ENCODE measurements at regions not wholly inside any gene's neighbourhood (a gene's known extent, or its start where the extent isn't known, plus 50 kb on each side); places are given as distances from the start of the nearest gene placed in this dataset.

DNA sequence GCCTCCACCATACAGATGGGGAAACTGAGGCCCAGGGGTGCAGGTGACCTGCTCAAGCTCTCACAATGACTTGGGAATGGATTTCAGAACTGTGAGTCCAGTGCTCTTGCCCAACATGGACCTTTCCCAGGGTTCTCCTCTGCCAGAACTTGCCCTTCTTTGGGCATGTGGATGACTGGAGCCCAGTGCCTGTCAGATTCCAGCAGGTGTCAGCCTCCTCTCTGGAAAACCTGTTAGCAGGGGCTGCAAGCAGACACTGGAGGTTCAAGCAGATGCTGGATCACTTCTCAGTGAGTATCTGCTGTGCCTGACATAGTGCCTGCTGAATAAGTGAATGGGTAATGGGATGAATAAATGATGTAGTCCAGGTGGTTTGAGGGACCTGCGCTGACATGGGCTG, 314.2 kb upstream of the POU3F1 start:
- no peak for DNase-seq (ENCODE audit: low spot score in 2 of 2)
- no peaks in the 10 kb centered on the region for H3K36me3 ChIP-seq
- H3K27ac ChIP-seq: no peak overlapping the region
- no peak overlapping the region for H3K4me3 ChIP-seq
- WGBS, 2 donors: 94 to 100% methylated on average over 1 of the region's 1 CpG
- no peaks in the 10 kb centered on the region for H3K9me3 ChIP-seq
- H3K27me3 ChIP-seq: no peaks in the 10 kb centered on the region
- H3K4me1 ChIP-seq: no peaks in the 10 kb centered on the region
- no peak for TF ChIP-seq EP300 (IDR thresholded peaks at IDR 0.05)
- TF ChIP-seq, protein P1, sequence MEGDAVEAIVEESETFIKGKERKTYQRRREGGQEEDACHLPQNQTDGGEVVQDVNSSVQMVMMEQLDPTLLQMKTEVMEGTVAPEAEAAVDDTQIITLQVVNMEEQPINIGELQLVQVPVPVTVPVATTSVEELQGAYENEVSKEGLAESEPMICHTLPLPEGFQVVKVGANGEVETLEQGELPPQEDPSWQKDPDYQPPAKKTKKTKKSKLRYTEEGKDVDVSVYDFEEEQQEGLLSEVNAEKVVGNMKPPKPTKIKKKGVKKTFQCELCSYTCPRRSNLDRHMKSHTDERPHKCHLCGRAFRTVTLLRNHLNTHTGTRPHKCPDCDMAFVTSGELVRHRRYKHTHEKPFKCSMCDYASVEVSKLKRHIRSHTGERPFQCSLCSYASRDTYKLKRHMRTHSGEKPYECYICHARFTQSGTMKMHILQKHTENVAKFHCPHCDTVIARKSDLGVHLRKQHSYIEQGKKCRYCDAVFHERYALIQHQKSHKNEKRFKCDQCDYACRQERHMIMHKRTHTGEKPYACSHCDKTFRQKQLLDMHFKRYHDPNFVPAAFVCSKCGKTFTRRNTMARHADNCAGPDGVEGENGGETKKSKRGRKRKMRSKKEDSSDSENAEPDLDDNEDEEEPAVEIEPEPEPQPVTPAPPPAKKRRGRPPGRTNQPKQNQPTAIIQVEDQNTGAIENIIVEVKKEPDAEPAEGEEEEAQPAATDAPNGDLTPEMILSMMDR (IDR thresholded peaks at IDR 0.05): no peak
- no peak for TF ChIP-seq POLR2A (IDR thresholded peaks at IDR 0.05)

- Histone ChIP-seq H3K4me3 (no peak overlapping the region), H3K27me3 (no peaks in the 10 kb centered on the region), H3K36me3 (no peaks in the 10 kb centered on the region), H3K4me1 (no peaks in the 10 kb centered on the region), H3K9me3 (peaks cover 0 to 6% (median 0%) of the 10 kb centered on the region in 4 donors), H3K27ac (no peak overlapping the region)
- TF ChIP-seq POLR2A (IDR thresholded peaks at IDR 0.05) (no peak), EP300 (IDR thresholded peaks at IDR 0.05) (no peak)
- TF ChIP-seq, protein P1 (IDR thresholded peaks at IDR 0.05): no peak
- WGBS, 2 donors: 64 to 71% methylated on average over 6 of the region's 6 CpGs
- DNase-seq (ENCODE audit: low spot score in 2 of 2): no peak
Observed at GRCh38 chr1:38353956-38354355, 307.4 kb upstream of the POU3F1 start.

DNA sequence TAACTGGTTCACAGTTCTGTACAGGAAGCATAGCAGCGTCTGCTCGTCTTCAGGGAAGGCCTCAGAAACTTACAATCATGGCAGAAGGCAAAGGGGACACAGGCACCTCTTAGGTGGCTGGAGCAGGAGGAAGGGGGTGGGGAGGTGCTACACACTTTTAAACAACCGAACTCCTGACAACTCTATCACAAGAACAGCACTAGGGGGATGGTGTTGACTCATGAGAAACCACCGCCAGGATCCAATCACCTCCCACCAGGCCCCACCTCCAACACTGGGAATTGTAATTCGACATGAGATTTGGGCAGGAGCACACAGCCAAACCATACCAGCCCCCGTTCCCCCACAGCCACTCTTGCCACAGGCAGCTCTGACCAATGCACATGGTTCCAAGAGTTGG, 306.3 kb upstream of the POU3F1 start:
- DNase-seq (ENCODE audit: low spot score in 2 of 2): no peak
- H3K4me3 ChIP-seq: no peak overlapping the region
- peaks cover 0 to 14% (median 0%) of the 10 kb centered on the region in 4 donors for H3K9me3 ChIP-seq
- H3K4me1 ChIP-seq: no peaks in the 10 kb centered on the region
- H3K27ac ChIP-seq: no peak overlapping the region
- TF ChIP-seq, protein P1 (IDR thresholded peaks at IDR 0.05): no peak
- no peak for TF ChIP-seq POLR2A (IDR thresholded peaks at IDR 0.05)
- TF ChIP-seq EP300 (IDR thresholded peaks at IDR 0.05): no peak
- no peaks in the 10 kb centered on the region for H3K27me3 ChIP-seq
- 68 to 69% methylated on average over 6 of the region's 6 CpGs for WGBS, 2 donors
- no peaks in the 10 kb centered on the region for H3K36me3 ChIP-seq

DNA sequence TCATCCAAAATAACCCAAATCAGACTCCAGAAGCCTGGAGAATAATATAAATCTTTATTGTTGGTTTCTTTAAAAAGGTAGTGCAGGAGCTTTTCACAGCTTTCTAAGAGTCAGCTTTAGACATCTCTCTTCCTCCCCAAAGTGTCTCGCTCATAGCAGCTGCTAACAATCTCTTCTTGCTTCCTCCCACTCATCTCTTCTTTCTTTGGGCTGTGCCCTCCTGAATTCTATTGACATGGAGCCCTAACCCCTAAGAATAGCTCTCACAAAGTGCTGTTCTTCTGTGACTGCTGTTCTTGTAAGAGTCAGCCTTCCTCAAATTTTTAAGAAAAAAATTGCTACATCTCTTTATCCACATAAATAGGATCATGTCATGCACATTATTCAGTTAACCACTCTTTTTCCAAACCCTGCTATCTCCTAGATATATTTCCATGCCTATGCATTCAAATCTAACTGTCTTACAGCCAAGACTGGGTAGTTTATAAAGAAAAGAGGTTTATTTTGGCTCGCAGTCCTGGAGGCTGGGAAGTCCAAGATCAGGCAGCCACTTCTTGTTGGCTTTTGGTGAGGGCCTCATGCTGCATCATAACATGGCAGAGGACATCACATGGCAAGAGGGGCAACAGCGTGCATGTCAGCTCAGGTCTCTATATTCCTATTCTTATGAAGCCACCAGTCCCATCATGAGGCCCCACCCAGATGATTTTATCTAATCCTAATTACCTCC, 301.0 kb upstream of the POU3F1 start:
- Histone ChIP-seq H3K27me3 (no peaks in the 10 kb centered on the region), H3K9me3 (peaks cover 0 to 39% (median 0%) of the 10 kb centered on the region in 4 donors), H3K36me3 (no peaks in the 10 kb centered on the region), H3K4me1 (no peaks in the 10 kb centered on the region), H3K27ac (no peak overlapping the region), H3K4me3 (no peak overlapping the region)
- TF ChIP-seq, protein P1 (IDR thresholded peaks at IDR 0.05): no peak
- no peak for DNase-seq (ENCODE audit: low spot score in 2 of 2)
- 72% methylated on average over 3 of the region's 3 CpGs for WGBS, 2 donors

- TF ChIP-seq, protein P1 (IDR thresholded peaks at IDR 0.05): no peak
- TF ChIP-seq POLR2A (IDR thresholded peaks at IDR 0.05) (no peak), EP300 (IDR thresholded peaks at IDR 0.05) (no peak)
- H3K4me3 ChIP-seq: no peak overlapping the region
- DNase-seq (ENCODE audit: low spot score in 2 of 2): no peak
- H3K27me3 ChIP-seq: no peaks in the 10 kb centered on the region
- H3K27ac ChIP-seq: no peak overlapping the region
- no peaks in the 10 kb centered on the region for H3K36me3 ChIP-seq
- no peaks in the 10 kb centered on the region for H3K4me1 ChIP-seq
- H3K9me3 ChIP-seq: peaks cover 0 to 33% (median 0%) of the 10 kb centered on the region in 4 donors
- 59 to 61% methylated on average over 4 of the region's 4 CpGs for WGBS, 2 donors
Observed at GRCh38 chr1:38344716-38345115, 298.1 kb upstream of the POU3F1 start.
